GM23248 (cell line): ENCODE measurements at regions not wholly inside any gene's neighbourhood (a gene's known extent, or its start where the extent isn't known, plus 50 kb on each side); places are given as distances from the start of the nearest gene placed in this dataset.

Experiments used
- DNase-seq: peaks from one replicate; pipeline ENCODE4 v3.0.0-alpha.2; 2015
- H2AFZ ChIP-seq: fragments of 200-600 bp; sonication (generic); 2 replicates; pipeline ENCODE4 v1.6.1; 2016; ENCODE audit warnings: antibody characterized with exemption
- H3F3A ChIP-seq: fragments of 200-600 bp; sonication (generic); 2 replicates; pipeline ENCODE4 v1.6.1; 2016; ENCODE audit warnings: mild to moderate bottlenecking, antibody characterized with exemption, mixed run types; ENCODE audit not compliant: insufficient read depth
- H3K27ac ChIP-seq: fragments of 200-600 bp; sonication (generic); 2 replicates; pipeline ENCODE4 v1.5.1; 2016; ENCODE audit warnings: mild to moderate bottlenecking
- H3K27me3 ChIP-seq: fragments of 200-600 bp; sonication (generic); replicated peaks from 2 replicates; pipeline ENCODE4 v1.6.1; 2016; ENCODE audit warnings: mild to moderate bottlenecking; ENCODE audit not compliant: insufficient read depth
- H3K36me3 ChIP-seq: fragments of 200-600 bp; sonication (generic); 2 replicates; pipeline ENCODE4 v1.6.1; 2016; ENCODE audit warnings: low read depth, mild to moderate bottlenecking
- H3K4me1 ChIP-seq: fragments of 200-600 bp; sonication (generic); 2 replicates; pipeline ENCODE4 v1.6.1; 2016; ENCODE audit warnings: mild to moderate bottlenecking; ENCODE audit not compliant: insufficient read depth
- H3K4me2 ChIP-seq: fragments of 200-600 bp; sonication (generic); one replicate; pipeline ENCODE4 v1.6.1; 2016; ENCODE audit warnings: mild to moderate bottlenecking; ENCODE audit not compliant: unreplicated experiment
- H3K4me3 ChIP-seq: fragments of 200-600 bp; sonication (generic); 2 replicates; pipeline ENCODE4 v1.5.1; 2016; ENCODE audit warnings: mild to moderate bottlenecking
- H3K79me2 ChIP-seq: fragments of 200-600 bp; sonication (generic); 2 replicates; pipeline ENCODE4 v1.6.1; 2016; ENCODE audit warnings: mild to moderate bottlenecking; ENCODE audit not compliant: insufficient read depth
- H3K9ac ChIP-seq: fragments of 200-600 bp; sonication (generic); 2 replicates; pipeline ENCODE4 v1.6.1; 2016; ENCODE audit warnings: mild to moderate bottlenecking
- H3K9me2 ChIP-seq: fragments of 200-600 bp; sonication (generic); 2 replicates; pipeline ENCODE4 v1.6.1; 2016; ENCODE audit warnings: mixed run types, mild to moderate bottlenecking, moderate library complexity; ENCODE audit not compliant: insufficient read depth
- H3K9me3 ChIP-seq: fragments of 200-600 bp; sonication (generic); one replicate; pipeline ENCODE4 v1.6.1; 2017; ENCODE audit warnings: low read depth
- H4K20me1 ChIP-seq: fragments of 200-600 bp; sonication (generic); 2 replicates; pipeline ENCODE4 v1.6.0; 2016; ENCODE audit not compliant: insufficient read depth
- EZH2 ChIP-seq: fragments of 200-600 bp; sonication (generic); IDR thresholded peaks from 2 replicates; pipeline ENCODE4 v1.6.1; 2018; ENCODE audit warnings: antibody characterized with exemption, mild to moderate bottlenecking; ENCODE audit not compliant: insufficient read depth, poor library complexity, severe bottlenecking
- EZH2phosphoT487 ChIP-seq: fragments of 200-600 bp; sonication (generic); IDR thresholded peaks from 2 replicates; pipeline ENCODE4 v1.6.1; 2018; ENCODE audit warnings: antibody characterized with exemption, moderate library complexity, mild to moderate bottlenecking, low read depth; ENCODE audit not compliant: insufficient read depth
- WGBS, 2 experiments: methylation state at CpG; one replicate each; pipeline ENCODE4 v1.1.6; 2015 to 2017; ENCODE audit warnings: low lambda C conversion rate in 2 of 2, low coverage in 1 of 2; ENCODE audit errors: missing lambda C conversion rate in 2 of 2; 5-methylcytosine and 5-hydroxymethylcytosine counted together
- in situ Hi-C: fragments of 300-500 bp; cut with MboI; formaldehyde crosslinking; loops from 2 replicates; pipeline ENCODE4 v1.15.0; 2020

GRCh38 chr6:19356692-19357091 lies 480.5 kb upstream of the ID4 start:
- H3K9ac ChIP-seq, result no peak overlapping the region
- no peaks in the 10 kb centered on the region for H3K27me3 ChIP-seq
- no peaks in the 10 kb centered on the region for H3K79me2 ChIP-seq
- H4K20me1 ChIP-seq, result no peaks in the 10 kb centered on the region
- H2AFZ ChIP-seq, result no peak overlapping the region
- no peaks in the 10 kb centered on the region for H3K9me3 ChIP-seq
- DNase-seq, result peak; percentile 52
- no peak overlapping the region for H3K4me2 ChIP-seq
- no peak overlapping the region for H3K4me3 ChIP-seq
- H3K9me2 ChIP-seq, result no peaks in the 10 kb centered on the region
- no peaks in the 10 kb centered on the region for H3K4me1 ChIP-seq
- TF ChIP-seq EZH2, result no peak
- TF ChIP-seq EZH2phosphoT487, result no peak
- WGBS, 2 experiments, result 90 to 92% methylated on average over 2 of the region's 2 CpGs
- no peaks in the 10 kb centered on the region for H3F3A ChIP-seq
- no peaks in the 10 kb centered on the region for H3K36me3 ChIP-seq
- H3K27ac ChIP-seq, result no peak overlapping the region
- in situ Hi-C loops, result no loop called here

- Histone ChIP-seq H3K4me3 (no peak overlapping the region), H3K9me3 (peaks cover 3% of the 10 kb centered on the region), H2AFZ (no peak overlapping the region), H3K9ac (no peak overlapping the region), H3K27ac (no peak overlapping the region), H3K4me1 (no peaks in the 10 kb centered on the region), H3K79me2 (no peaks in the 10 kb centered on the region), H3K4me2 (no peak overlapping the region), H4K20me1 (no peaks in the 10 kb centered on the region), H3F3A (no peaks in the 10 kb centered on the region), H3K27me3 (no peaks in the 10 kb centered on the region), H3K9me2 (no peaks in the 10 kb centered on the region), H3K36me3 (no peaks in the 10 kb centered on the region)
- in situ Hi-C loops, result no loop called here
- no peak for DNase-seq
- WGBS, 2 experiments, result 55 to 61% methylated on average over 8 of the region's 8 CpGs
- TF ChIP-seq EZH2, result no peak
- no peak for TF ChIP-seq EZH2phosphoT487
Measured at GRCh38 chr6:19362396-19362795, 474.8 kb upstream of the ID4 start.

GRCh38 chr6:19368511-19368910 lies 468.7 kb upstream of the ID4 start:
- no peak overlapping the region for H2AFZ ChIP-seq
- in situ Hi-C loops, result no loop called here
- no peak overlapping the region for H3K4me2 ChIP-seq
- H3K9me2 ChIP-seq, result no peaks in the 10 kb centered on the region
- no peak overlapping the region for H3K4me3 ChIP-seq
- no peak for TF ChIP-seq EZH2phosphoT487
- no peak for TF ChIP-seq EZH2
- no peaks in the 10 kb centered on the region for H3F3A ChIP-seq
- no peaks in the 10 kb centered on the region for H3K9me3 ChIP-seq
- no peaks in the 10 kb centered on the region for H3K4me1 ChIP-seq
- no peaks in the 10 kb centered on the region for H3K79me2 ChIP-seq
- peak; percentile 83 for DNase-seq
- no peaks in the 10 kb centered on the region for H3K36me3 ChIP-seq
- no peaks in the 10 kb centered on the region for H4K20me1 ChIP-seq
- H3K27me3 ChIP-seq, result 0 out of 2 replicates have a peak, but pooled peaks cover 14% of the 10 kb centered on the region
- WGBS, 2 experiments, result 76 to 95% methylated on average over 1 of the region's 1 CpG
- no peak overlapping the region for H3K9ac ChIP-seq
- H3K27ac ChIP-seq, result no peak overlapping the region

GRCh38 chr6:19369785-19370184 lies 467.4 kb upstream of the ID4 start:
- no peaks in the 10 kb centered on the region for H3K4me1 ChIP-seq
- H2AFZ ChIP-seq, result no peak overlapping the region
- no peaks in the 10 kb centered on the region for H3K9me3 ChIP-seq
- no peak overlapping the region for H3K4me3 ChIP-seq
- TF ChIP-seq EZH2phosphoT487, result no peak
- no peak for TF ChIP-seq EZH2
- no peaks in the 10 kb centered on the region for H3K36me3 ChIP-seq
- H3K4me2 ChIP-seq, result no peak overlapping the region
- no peaks in the 10 kb centered on the region for H3K9me2 ChIP-seq
- H4K20me1 ChIP-seq, result no peaks in the 10 kb centered on the region
- H3K9ac ChIP-seq, result no peak overlapping the region
- H3K79me2 ChIP-seq, result no peaks in the 10 kb centered on the region
- 0 out of 2 replicates have a peak, but pooled peaks cover 14% of the 10 kb centered on the region for H3K27me3 ChIP-seq
- no peaks in the 10 kb centered on the region for H3F3A ChIP-seq
- in situ Hi-C loops, result no loop called here
- no peak overlapping the region for H3K27ac ChIP-seq
- DNase-seq, result no peak

- no peak overlapping the region for H3K4me2 ChIP-seq
- peaks cover 20% of the 10 kb centered on the region for H3K27me3 ChIP-seq
- H3K4me1 ChIP-seq, result no peaks in the 10 kb centered on the region
- H3F3A ChIP-seq, result no peaks in the 10 kb centered on the region
- no peak overlapping the region for H2AFZ ChIP-seq
- H3K36me3 ChIP-seq, result no peaks in the 10 kb centered on the region
- H3K27ac ChIP-seq, result no peak overlapping the region
- in situ Hi-C loops, result no loop called here
- H3K9me3 ChIP-seq, result no peaks in the 10 kb centered on the region
- no peaks in the 10 kb centered on the region for H3K79me2 ChIP-seq
- H3K9me2 ChIP-seq, result no peaks in the 10 kb centered on the region
- TF ChIP-seq EZH2phosphoT487 (no peak), EZH2 (no peak)
- H3K9ac ChIP-seq, result no peak overlapping the region
- no peak overlapping the region for H3K4me3 ChIP-seq
- WGBS, 2 experiments, result 53 to 64% methylated on average over 3 of the region's 3 CpGs
- no peaks in the 10 kb centered on the region for H4K20me1 ChIP-seq
- no peak for DNase-seq
Measured at GRCh38 chr6:19370831-19371230, 466.3 kb upstream of the ID4 start.
